ENCODE measurements at regions not wholly inside any gene's neighbourhood (a gene's known extent, or its start where the extent isn't known, plus 50 kb on each side); places are given as distances from the start of the nearest gene placed in this dataset.
"Not testable (repeated sequence)": the region's sequence is repeated elsewhere in the genome, so short reads cannot be mapped to it uniquely, and the experiment has no call there.

- no peaks in the 10 kb centered on the region for H3K36me3 ChIP-seq
- no peaks in the 10 kb centered on the region for H4K20me1 ChIP-seq
- H3K4me3 ChIP-seq = no peak overlapping the region
- H3K9me3 ChIP-seq (replicated peaks in 1 of 11) = no peaks in the 10 kb centered on the region; a peak in 1 of 22 replicates
- no peak overlapping the region for H3K9ac ChIP-seq
- no peak overlapping the region for H3K4me2 ChIP-seq
- TF ChIP-seq Cebpa-rat (IDR thresholded peaks at IDR 0.05) = no peak
- H3K27me3 ChIP-seq = no peaks in the 10 kb centered on the region
- no peaks in the 10 kb centered on the region for H3K4me1 ChIP-seq
- H3K27ac ChIP-seq = no peak overlapping the region
These were observed 1005.2 kb downstream of the CCSER2 start for GRCh38 chr10:85333594-85333993.

GRCh38 chr10:85362401-85362800 lies 1004.2 kb downstream of the GRID1 start:
- Histone ChIP-seq H3K4me1 (peaks cover 0 to 10% (median 0%) of the 10 kb centered on the region in 10 experiments; a peak in 4 of 20 replicates), H3K4me3 (no peak overlapping the region), H4K20me1 (no peaks in the 10 kb centered on the region), H3K4me2 (peak overlapping the region in 3 of 11 experiments; percentile 5 to 25 (median 13); a peak in 2 of 22 replicates), H3K27me3 (no peaks in the 10 kb centered on the region), H3K9me3 (replicated peaks in 1 of 11) (no peaks in the 10 kb centered on the region), H3K9ac (no peak overlapping the region), H3K36me3 (no peaks in the 10 kb centered on the region), H3K27ac (no peak overlapping the region)
- no peak for TF ChIP-seq Cebpa-rat (IDR thresholded peaks at IDR 0.05)

GRCh38 chr10:85377029-85377806 lies 989.4 kb downstream of the GRID1 start:
- Histone ChIP-seq H3K9ac (no peak overlapping the region), H3K36me3 (no peaks in the 10 kb centered on the region), H3K27me3 (no peaks in the 10 kb centered on the region), H3K4me2 (no peak overlapping the region), H3K9me3 (replicated peaks in 1 of 11) (no peaks in the 10 kb centered on the region), H3K4me1 (no peaks in the 10 kb centered on the region), H3K27ac (no peak overlapping the region), H4K20me1 (no peaks in the 10 kb centered on the region), H3K4me3 (no peak overlapping the region)
- no peak for TF ChIP-seq Cebpa-rat (IDR thresholded peaks at IDR 0.05)

GRCh38 chr10:85379338-85379737 lies 987.3 kb downstream of the GRID1 start:
- no peak overlapping the region for H3K9ac ChIP-seq
- no peaks in the 10 kb centered on the region for H3K27me3 ChIP-seq
- no peaks in the 10 kb centered on the region for H3K4me1 ChIP-seq
- no peaks in the 10 kb centered on the region for H4K20me1 ChIP-seq
- no peak overlapping the region for H3K27ac ChIP-seq
- H3K4me3 ChIP-seq = no peak overlapping the region
- TF ChIP-seq Cebpa-rat (IDR thresholded peaks at IDR 0.05) = no peak
- H3K36me3 ChIP-seq = no peaks in the 10 kb centered on the region
- H3K9me3 ChIP-seq (replicated peaks in 1 of 11) = no peaks in the 10 kb centered on the region
- H3K4me2 ChIP-seq = no peak overlapping the region

- no peaks in the 10 kb centered on the region for H3K36me3 ChIP-seq
- no peaks in the 10 kb centered on the region for H3K27me3 ChIP-seq
- no peaks in the 10 kb centered on the region for H4K20me1 ChIP-seq
- no peak overlapping the region for H3K4me2 ChIP-seq
- H3K27ac ChIP-seq = no peak overlapping the region
- H3K4me1 ChIP-seq = no peaks in the 10 kb centered on the region
- TF ChIP-seq Cebpa-rat (IDR thresholded peaks at IDR 0.05) = no peak
- H3K4me3 ChIP-seq = no peak overlapping the region
- H3K9me3 ChIP-seq (replicated peaks in 1 of 11) = no peaks in the 10 kb centered on the region
- H3K9ac ChIP-seq = no peak overlapping the region
These were observed 965.5 kb downstream of the GRID1 start for GRCh38 chr10:85400981-85401695.

- no peak overlapping the region for H3K9ac ChIP-seq
These were observed 964.1 kb downstream of the GRID1 start for GRCh38 chr10:85402541-85402940.

GRCh38 chr10:85407088-85407487 lies 959.5 kb downstream of the GRID1 start:
- Histone ChIP-seq H3K4me3 (no peak overlapping the region), H3K9me3 (replicated peaks in 1 of 11) (peaks cover 15 to 30% (median 25%) of the 10 kb centered on the region in 11 experiments), H3K4me2 (no peak overlapping the region), H3K9ac (no peak overlapping the region), H3K4me1 (no peaks in the 10 kb centered on the region), H3K36me3 (no peaks in the 10 kb centered on the region), H3K27ac (no peak overlapping the region), H4K20me1 (no peaks in the 10 kb centered on the region), H3K27me3 (no peaks in the 10 kb centered on the region)
- no peak for TF ChIP-seq Cebpa-rat (IDR thresholded peaks at IDR 0.05)

More at GRCh38 chr10:85402541-85402940, 964.1 kb downstream of the GRID1 start:
- H3K4me2 ChIP-seq = no peak overlapping the region
- TF ChIP-seq Cebpa-rat (IDR thresholded peaks at IDR 0.05) = no peak
- H4K20me1 ChIP-seq = no peaks in the 10 kb centered on the region
- no peaks in the 10 kb centered on the region for H3K36me3 ChIP-seq
- no peaks in the 10 kb centered on the region for H3K27me3 ChIP-seq
- no peaks in the 10 kb centered on the region for H3K9me3 ChIP-seq (replicated peaks in 1 of 11)
- no peak overlapping the region for H3K27ac ChIP-seq
- H3K4me1 ChIP-seq = no peaks in the 10 kb centered on the region
- H3K4me3 ChIP-seq = no peak overlapping the region

GRCh38 chr10:85408388-85408787 lies 958.2 kb downstream of the GRID1 start:
- no peak overlapping the region for H3K4me3 ChIP-seq
- H3K4me2 ChIP-seq = no peak overlapping the region
- no peak for TF ChIP-seq Cebpa-rat (IDR thresholded peaks at IDR 0.05)

GRCh38 chr10:85410586-85410985 lies 956.0 kb downstream of the GRID1 start:
- H3K4me1 ChIP-seq, H3K27ac ChIP-seq, H3K4me3 ChIP-seq, H3K9ac ChIP-seq, H3K36me3 ChIP-seq, H3K27me3 ChIP-seq, H3K4me2 ChIP-seq, H4K20me1 ChIP-seq: not testable (repeated sequence)
- H3K9me3 ChIP-seq (replicated peaks in 1 of 11) = peaks cover 15 to 30% (median 25%) of the 10 kb centered on the region in 11 experiments

More at GRCh38 chr10:85408388-85408787, 958.2 kb downstream of the GRID1 start:
- peaks cover 15 to 30% (median 25%) of the 10 kb centered on the region in 11 experiments for H3K9me3 ChIP-seq (replicated peaks in 1 of 11)
- H3K27me3 ChIP-seq = no peaks in the 10 kb centered on the region
- no peaks in the 10 kb centered on the region for H4K20me1 ChIP-seq
- H3K4me1 ChIP-seq = no peaks in the 10 kb centered on the region
- no peaks in the 10 kb centered on the region for H3K36me3 ChIP-seq
- no peak overlapping the region for H3K9ac ChIP-seq
- H3K27ac ChIP-seq = no peak overlapping the region

- H3K4me1 ChIP-seq = no peaks in the 10 kb centered on the region
These were observed 953.0 kb downstream of the GRID1 start for GRCh38 chr10:85413570-85413969.

More at GRCh38 chr10:85413570-85413969, 953.0 kb downstream of the GRID1 start:
- Histone ChIP-seq H3K9me3 (replicated peaks in 1 of 11) (peaks cover 15 to 30% (median 25%) of the 10 kb centered on the region in 11 experiments), H3K4me3 (no peak overlapping the region), H3K9ac (no peak overlapping the region), H3K4me2 (no peak overlapping the region), H3K36me3 (no peaks in the 10 kb centered on the region), H3K27me3 (no peaks in the 10 kb centered on the region), H4K20me1 (no peaks in the 10 kb centered on the region), H3K27ac (no peak overlapping the region)
- no peak for TF ChIP-seq Cebpa-rat (IDR thresholded peaks at IDR 0.05)

Data from BLaER1 treated with 17β-estradiol and CSF1 and Interleukin-3, amounts not matched to agents 10 nM and 100 nM (cell line).